22Rv1 (cell line): ENCODE measurements at regions not wholly inside any gene's neighbourhood (a gene's known extent, or its start where the extent isn't known, plus 50 kb on each side); places are given as distances from the start of the nearest gene placed in this dataset.

Experiments used
- CTCF ChIP-seq: fragments of 450-650 bp; IDR thresholded peaks from 2 replicates; pipeline ENCODE4 v1.5.1; 2017; ENCODE audit warnings: mild to moderate bottlenecking
- ZFX ChIP-seq: fragments of 450-650 bp; IDR thresholded peaks from 2 replicates; pipeline ENCODE4 v1.6.1; 2017; ENCODE audit warnings: antibody characterized with exemption, borderline replicate concordance

- TF ChIP-seq CTCF (no peak), ZFX (no peak)
Observed at GRCh38 chr10:37732685-37733084, 124.7 kb downstream of the ZNF248 start.
